Activated CD8-positive, alpha-beta memory T cell treated with anti-CD3 and anti-CD28 coated beads, Interleukin-2, amount 10 ng/mL, durations not matched to agents 7 days and 5 days (primary cell): ENCODE measurements at regions not wholly inside any gene's neighbourhood (a gene's known extent, or its start where the extent isn't known, plus 50 kb on each side); places are given as distances from the start of the nearest gene placed in this dataset.

Experiments
- ATAC-seq: fragments of 150-1000 bp; cut with Tn5 transposase; one replicate; pipeline ENCODE4 v1.10.0; 2021; ENCODE audit warnings: moderate library complexity
- CTCF ChIA-PET: fragments of 350-600 bp; sonication (Branson Sonifier 250); formaldehyde crosslinking; loops from one replicate; lab custom pipeline; 2021; ENCODE audit warnings: antibody characterized with exemption; lab: Charles Lee
- DNase-seq: peaks from one replicate; pipeline ENCODE4 v3.0.0-alpha.2; 2020
- H3K27ac Mint-ChIP-seq: one replicate; pipeline ENCODE4 v1.8.0; 2021; ENCODE audit warnings: mild to moderate bottlenecking, mixed read lengths
- H3K27me3 Mint-ChIP-seq: one replicate; pipeline ENCODE4 v1.8.0; 2021; ENCODE audit warnings: mixed read lengths
- H3K36me3 Mint-ChIP-seq: one replicate; pipeline ENCODE4 v1.8.0; 2021; ENCODE audit warnings: mild to moderate bottlenecking, mixed read lengths
- H3K4me1 Mint-ChIP-seq: one replicate; pipeline ENCODE4 v1.8.0; 2021; ENCODE audit warnings: mixed read lengths
- H3K4me3 Mint-ChIP-seq: one replicate; pipeline ENCODE4 v1.8.0; 2021; ENCODE audit warnings: mild to moderate bottlenecking, moderate library complexity, mixed read lengths
- H3K9me3 Mint-ChIP-seq: one replicate; pipeline ENCODE4 v1.8.0; 2022; ENCODE audit warnings: low read depth, mixed read lengths

DNA sequence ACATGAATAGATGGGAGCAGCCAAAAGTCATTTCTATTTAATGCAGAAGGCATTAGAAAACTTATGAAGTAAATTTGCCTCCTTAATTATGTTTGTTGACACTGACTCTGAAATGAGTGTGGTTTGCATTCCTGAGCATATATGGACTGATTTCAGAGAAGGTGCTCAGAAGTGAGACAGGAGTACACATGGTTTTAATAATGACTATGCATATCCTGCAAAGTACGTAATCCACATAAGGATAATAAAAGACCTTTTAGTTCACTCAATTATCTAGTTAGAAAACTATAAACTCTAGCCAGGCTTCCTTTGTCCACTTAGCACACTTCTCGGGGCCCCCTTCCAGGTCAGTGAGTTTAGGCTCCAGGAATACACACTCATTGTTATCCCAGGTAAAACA is 75.7 kb upstream of the SNX2 start:
- ATAC-seq (no peak), DNase-seq (no peak)
- Mint-ChIP-seq H3K27ac (no peak overlapping the region), H3K36me3 (no peaks in the 10 kb centered on the region), H3K27me3 (peaks cover 3% of the 10 kb centered on the region), H3K4me1 (peaks cover 13% of the 10 kb centered on the region), H3K9me3 (no peaks in the 10 kb centered on the region), H3K4me3 (no peak overlapping the region)
- CTCF ChIA-PET = no interaction called here

DNA sequence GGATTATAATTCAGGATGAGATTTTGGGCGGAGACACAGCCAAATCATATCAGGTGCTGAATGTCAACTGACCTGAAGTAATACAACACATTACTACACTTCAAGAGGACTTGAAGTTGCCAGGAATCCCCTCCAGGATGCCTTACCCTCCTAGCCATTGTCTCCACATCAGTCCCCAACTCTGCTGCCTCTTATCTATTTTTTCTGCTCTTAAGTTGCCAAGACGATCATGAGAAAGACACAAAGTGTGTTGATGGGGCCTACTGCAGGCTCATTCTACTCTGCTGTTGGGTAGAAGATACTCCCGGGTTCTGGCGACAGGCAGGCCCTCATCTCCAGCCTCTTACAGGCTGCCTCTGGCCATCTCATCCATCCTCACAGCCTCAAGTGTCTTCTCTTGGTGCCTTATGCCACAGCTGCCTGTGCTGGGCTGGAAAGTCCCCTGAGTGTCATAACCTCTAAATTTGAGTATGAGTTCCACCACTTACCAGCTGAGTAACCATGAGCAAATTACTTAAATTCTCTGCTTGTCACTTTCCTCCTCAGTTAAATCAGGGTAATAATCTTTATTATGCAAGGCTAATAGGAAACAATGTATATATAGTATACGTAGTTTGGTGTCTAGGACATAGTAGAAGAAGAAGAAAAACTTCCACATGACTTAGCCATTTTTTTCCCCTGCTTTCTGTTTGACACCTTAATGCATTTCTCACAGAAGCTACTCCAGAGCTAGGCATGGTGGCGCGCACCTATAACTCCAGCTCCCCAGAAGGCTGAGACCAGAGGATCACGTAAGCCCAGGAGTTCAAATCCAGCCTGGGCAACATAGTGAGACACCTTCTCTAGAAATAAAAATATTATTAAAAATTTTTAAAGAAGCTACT is 73.0 kb upstream of the SNX2 start:
- H3K27ac Mint-ChIP-seq = no peak overlapping the region
- H3K4me3 Mint-ChIP-seq = no peak overlapping the region
- no peaks in the 10 kb centered on the region for H3K9me3 Mint-ChIP-seq
- peaks cover 13% of the 10 kb centered on the region for H3K4me1 Mint-ChIP-seq
- peak; percentile 41 for DNase-seq
- H3K36me3 Mint-ChIP-seq = no peaks in the 10 kb centered on the region
- CTCF ChIA-PET = no interaction called here
- no peak for ATAC-seq
- peaks cover 18% of the 10 kb centered on the region for H3K27me3 Mint-ChIP-seq

DNA sequence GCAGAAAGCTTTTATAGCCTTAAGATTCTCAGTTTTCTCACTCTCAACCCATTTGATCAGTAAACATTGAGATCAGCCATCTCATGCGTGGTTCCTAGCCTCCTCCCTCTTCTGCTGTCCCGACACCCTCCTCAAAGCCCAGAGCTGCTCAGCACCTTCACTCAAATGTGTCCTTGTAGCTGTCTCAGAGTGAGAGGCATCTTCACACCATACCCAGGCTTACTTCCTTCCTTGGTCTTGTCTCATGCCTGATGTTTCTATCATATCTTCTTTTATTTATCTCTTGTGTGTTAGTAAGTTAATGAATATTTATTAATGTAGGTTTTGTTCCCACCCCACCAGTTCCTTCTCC is 72.4 kb upstream of the SNX2 start:
- H3K4me1 Mint-ChIP-seq = peaks cover 13% of the 10 kb centered on the region
- DNase-seq (no peak), ATAC-seq (no peak)
- CTCF ChIA-PET = no interaction called here
- no peak overlapping the region for H3K27ac Mint-ChIP-seq
- no peaks in the 10 kb centered on the region for H3K36me3 Mint-ChIP-seq
- peaks cover 14% of the 10 kb centered on the region for H3K27me3 Mint-ChIP-seq
- no peak overlapping the region for H3K4me3 Mint-ChIP-seq
- no peaks in the 10 kb centered on the region for H3K9me3 Mint-ChIP-seq

DNA sequence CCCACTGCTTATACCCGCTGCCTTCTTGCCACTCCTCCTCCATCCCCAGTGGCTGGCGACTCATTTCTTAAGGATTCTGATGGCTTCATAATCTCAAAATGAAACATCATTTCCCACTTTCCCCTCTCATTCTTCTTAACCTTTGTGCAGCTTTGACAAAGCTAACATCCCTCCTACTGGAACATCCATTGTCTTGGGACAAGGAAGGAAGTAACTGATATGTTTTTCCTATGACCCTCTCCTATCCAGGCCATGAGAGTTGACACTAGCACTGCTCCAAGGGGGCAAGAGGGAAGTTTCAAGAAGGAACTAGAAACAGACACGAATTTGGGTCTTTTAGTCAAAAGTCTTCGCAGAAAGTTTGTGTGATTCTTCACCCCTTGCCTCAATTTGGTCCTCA is 71.7 kb upstream of the SNX2 start:
- no peak overlapping the region for H3K4me3 Mint-ChIP-seq
- no peak for ATAC-seq
- CTCF ChIA-PET = interaction anchor here (1.5 kb wide), 1 partner anchor 297 kb away, joined by 5 read pairs; no protein-coding TSS in a partner anchor

DNA sequence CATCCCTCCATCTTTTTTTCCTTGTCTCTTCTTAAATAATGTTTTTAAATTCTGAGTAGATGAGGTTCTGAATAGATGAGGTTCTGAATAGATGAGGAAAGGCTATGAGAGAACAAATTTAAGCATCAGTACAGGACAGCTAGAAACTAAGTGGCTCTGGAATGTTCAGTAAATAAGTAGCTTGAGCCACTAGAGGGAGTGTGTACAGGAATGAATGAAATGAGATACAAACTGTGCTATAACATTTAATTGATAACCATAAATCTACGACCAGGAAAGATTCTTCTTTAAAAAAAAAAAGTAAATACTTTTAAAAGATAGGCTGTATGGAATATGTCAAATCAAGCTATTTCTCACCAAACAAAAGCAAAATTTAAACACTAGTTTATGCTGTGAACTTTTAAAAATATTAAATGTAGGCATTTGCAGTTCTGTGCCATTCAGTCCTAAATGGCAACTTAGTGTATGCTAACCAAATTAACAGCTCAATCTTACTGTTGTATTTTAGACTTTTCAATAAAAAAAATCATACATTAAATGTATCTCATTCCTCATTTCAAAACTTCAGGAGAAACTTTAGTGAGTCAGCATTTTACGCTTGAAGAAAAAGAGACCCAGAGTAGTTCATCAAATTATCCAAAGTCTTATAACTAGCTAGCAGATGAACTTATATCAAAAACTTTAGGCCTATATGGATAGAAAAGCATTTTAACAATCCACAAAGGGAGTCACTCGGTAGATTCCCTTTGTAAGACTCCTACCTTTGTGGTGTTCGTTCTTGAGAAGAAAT is 70.4 kb upstream of the SNX2 start:
- H3K4me1 Mint-ChIP-seq = peaks cover 13% of the 10 kb centered on the region
- no peaks in the 10 kb centered on the region for H3K9me3 Mint-ChIP-seq
- no peaks in the 10 kb centered on the region for H3K36me3 Mint-ChIP-seq
- no peak overlapping the region for H3K4me3 Mint-ChIP-seq
- no peak for ATAC-seq
- H3K27me3 Mint-ChIP-seq = peaks cover 14% of the 10 kb centered on the region
- H3K27ac Mint-ChIP-seq = no peak overlapping the region
- no peak for DNase-seq
- CTCF ChIA-PET = interaction anchor here (0.8 to 1.5 kb wide), 2 partner anchors 8 to 296 kb away, joined by 3 to 5 read pairs; no protein-coding TSS in a partner anchor

More for the DNA sequence above, 71.7 kb upstream of the SNX2 start:
- H3K36me3 Mint-ChIP-seq = no peaks in the 10 kb centered on the region
- H3K27ac Mint-ChIP-seq = no peak overlapping the region
- no peaks in the 10 kb centered on the region for H3K9me3 Mint-ChIP-seq
- peaks cover 13% of the 10 kb centered on the region for H3K4me1 Mint-ChIP-seq
- DNase-seq = no peak
- peaks cover 14% of the 10 kb centered on the region for H3K27me3 Mint-ChIP-seq

DNA sequence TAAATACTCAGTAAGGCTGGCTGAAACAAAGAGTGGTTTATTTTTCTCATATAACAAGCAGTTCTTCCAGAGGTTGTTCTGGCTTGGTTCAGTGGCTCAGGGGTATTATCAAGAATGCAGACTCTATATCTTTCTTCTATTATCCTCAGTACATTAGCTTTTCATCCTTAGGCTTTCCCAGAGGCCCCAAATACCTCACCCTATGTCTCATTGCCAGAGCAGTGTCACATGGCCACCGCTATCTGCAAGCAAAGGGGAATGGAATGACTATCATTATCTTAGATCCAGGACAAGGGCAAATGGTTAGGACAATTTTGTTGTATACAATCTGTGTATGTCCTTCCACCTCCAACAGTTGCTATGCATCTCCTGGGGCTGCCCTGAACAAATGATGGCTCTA is 69.0 kb upstream of the SNX2 start:
- no peak overlapping the region for H3K4me3 Mint-ChIP-seq
- H3K36me3 Mint-ChIP-seq = no peaks in the 10 kb centered on the region
- CTCF ChIA-PET = no interaction called here
- ATAC-seq (no peak), DNase-seq (no peak)
- H3K27me3 Mint-ChIP-seq = peaks cover 19% of the 10 kb centered on the region
- H3K27ac Mint-ChIP-seq = no peak overlapping the region
- no peaks in the 10 kb centered on the region for H3K9me3 Mint-ChIP-seq
- H3K4me1 Mint-ChIP-seq = peaks cover 13% of the 10 kb centered on the region

DNA sequence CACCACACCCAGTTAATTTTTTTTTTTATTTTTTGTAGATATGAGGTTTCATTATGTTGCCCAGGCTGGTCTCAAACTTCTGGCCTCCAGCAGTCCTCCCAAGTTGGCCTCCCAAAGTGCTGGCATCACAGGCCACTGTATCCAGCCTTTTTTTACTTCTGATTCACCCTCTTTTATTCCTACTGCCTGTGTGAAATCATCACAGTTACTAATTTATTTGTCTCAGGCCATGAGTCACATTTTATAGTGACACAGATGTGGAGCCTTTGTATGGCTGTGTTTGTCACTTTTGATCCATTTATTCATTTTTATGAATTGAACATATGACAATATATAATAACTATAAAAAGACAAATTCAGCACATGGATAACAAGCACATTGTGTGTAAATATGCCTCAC is 67.1 kb upstream of the SNX2 start:
- DNase-seq (no peak), ATAC-seq (no peak)
- Mint-ChIP-seq H3K36me3 (no peaks in the 10 kb centered on the region), H3K4me1 (peaks cover 4% of the 10 kb centered on the region), H3K4me3 (no peak overlapping the region), H3K27me3 (peaks cover 21% of the 10 kb centered on the region), H3K9me3 (no peaks in the 10 kb centered on the region), H3K27ac (no peak overlapping the region)
- CTCF ChIA-PET = no interaction called here

DNA sequence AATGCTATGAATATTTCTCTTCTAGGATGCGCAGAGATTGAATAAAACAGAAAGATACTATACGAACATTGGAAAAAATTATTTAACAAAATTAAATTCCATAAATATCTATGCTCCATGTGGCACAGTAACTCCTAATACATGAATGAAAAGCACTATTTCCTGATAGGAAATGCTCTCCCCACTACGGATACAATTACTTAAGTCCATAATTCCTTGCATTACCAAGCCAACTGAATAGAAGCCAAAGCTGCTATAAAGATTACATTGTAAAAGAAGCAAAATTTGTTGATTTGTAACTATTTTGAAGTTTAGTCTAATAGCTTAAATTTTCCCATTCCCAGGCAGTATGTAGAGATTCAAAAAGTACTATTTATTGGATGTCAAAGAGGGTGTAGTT is 61.8 kb upstream of the SNX2 start:
- no peaks in the 10 kb centered on the region for H3K4me1 Mint-ChIP-seq
- H3K4me3 Mint-ChIP-seq = no peak overlapping the region
- no peaks in the 10 kb centered on the region for H3K9me3 Mint-ChIP-seq
- no peaks in the 10 kb centered on the region for H3K36me3 Mint-ChIP-seq
- CTCF ChIA-PET = no interaction called here
- ATAC-seq = no peak
- H3K27ac Mint-ChIP-seq = no peak overlapping the region
- no peak for DNase-seq
- H3K27me3 Mint-ChIP-seq = peaks cover 25% of the 10 kb centered on the region

DNA sequence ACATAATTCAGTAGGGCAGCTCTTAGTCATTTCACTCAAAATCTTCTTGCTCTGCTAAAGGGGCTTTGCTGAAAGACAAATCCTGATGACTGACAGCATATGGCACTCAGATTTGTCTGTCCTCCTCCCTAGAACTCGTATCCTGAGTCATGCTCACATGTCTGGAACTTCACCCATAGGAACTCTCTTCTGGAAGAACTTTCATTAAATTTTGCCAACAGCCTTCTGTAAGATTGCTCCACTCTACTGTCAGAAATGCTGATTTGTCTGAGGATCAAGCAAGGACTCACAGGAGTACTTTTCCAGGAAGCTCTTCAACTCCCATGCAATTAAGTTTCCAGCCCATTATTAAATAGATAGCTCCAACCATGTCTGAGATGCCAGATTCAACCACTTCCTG is 59.8 kb upstream of the SNX2 start:
- Mint-ChIP-seq H3K4me1 (no peaks in the 10 kb centered on the region), H3K27me3 (peaks cover 27% of the 10 kb centered on the region), H3K36me3 (no peaks in the 10 kb centered on the region), H3K4me3 (no peak overlapping the region), H3K9me3 (no peaks in the 10 kb centered on the region), H3K27ac (no peak overlapping the region)
- ATAC-seq = no peak
- no peak for DNase-seq
- CTCF ChIA-PET = no interaction called here

DNA sequence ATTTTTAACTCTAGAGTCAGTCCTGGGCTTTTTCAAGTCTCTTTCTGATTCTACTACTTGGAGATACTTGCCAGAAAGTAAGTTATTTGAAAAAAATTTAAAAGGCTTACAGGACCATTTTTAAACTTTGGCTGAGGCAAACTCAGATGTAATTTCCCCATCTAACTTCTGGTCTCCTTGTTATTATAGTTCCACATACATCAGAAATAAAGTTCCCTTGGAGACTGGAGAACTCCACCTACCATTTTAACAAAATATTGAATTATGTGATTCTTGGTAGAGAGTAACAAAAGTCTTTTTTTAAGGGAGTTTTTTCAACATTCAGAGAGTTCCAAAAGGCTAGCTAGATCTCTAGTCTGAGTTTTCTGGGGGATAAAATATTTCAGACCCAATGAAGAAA is 56.3 kb upstream of the SNX2 start:
- H3K27me3 Mint-ChIP-seq = peaks cover 44% of the 10 kb centered on the region
- H3K27ac Mint-ChIP-seq = no peak overlapping the region
- H3K4me1 Mint-ChIP-seq = peaks cover 5% of the 10 kb centered on the region
- DNase-seq (no peak), ATAC-seq (no peak)
- CTCF ChIA-PET = no interaction called here
- H3K9me3 Mint-ChIP-seq = no peaks in the 10 kb centered on the region
- no peak overlapping the region for H3K4me3 Mint-ChIP-seq
- H3K36me3 Mint-ChIP-seq = no peaks in the 10 kb centered on the region

DNA sequence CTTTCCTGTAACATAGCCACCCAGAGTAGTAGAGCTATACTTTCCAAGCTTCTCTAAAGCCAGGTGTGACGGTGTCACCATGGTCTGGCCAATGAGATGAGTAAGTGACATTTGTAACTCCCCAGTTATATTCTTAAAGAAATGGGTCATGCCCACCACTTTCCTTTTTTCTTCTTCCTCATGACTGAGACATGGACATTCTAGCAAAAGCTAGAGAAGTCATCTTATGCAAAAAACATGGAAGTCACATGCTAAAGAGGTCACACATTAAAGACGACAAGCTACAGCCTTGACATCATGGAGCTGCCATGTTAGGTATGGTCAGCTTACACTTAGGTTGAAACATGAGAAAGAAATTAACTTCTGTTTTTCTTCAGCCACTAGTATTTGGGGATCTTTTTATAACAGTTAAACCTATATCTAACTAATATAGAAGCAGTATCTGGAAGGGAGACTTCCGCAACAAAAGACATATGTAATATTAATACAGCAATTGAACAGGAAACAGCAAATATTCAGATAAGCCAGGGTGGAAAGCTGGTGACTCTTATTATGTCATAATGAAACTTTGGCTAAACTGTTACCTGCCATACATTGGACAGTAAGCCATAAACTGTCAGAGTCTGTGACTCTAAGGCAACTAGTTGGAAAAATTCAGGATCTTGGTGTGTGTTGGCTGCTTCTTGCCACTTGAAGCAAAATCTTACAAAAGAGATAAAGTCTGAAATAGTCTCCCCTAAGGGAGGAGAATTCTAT is 54.7 kb upstream of the SNX2 start:
- ATAC-seq (no peak), DNase-seq (no peak)
- H3K4me3 Mint-ChIP-seq = no peak overlapping the region
- no peaks in the 10 kb centered on the region for H3K9me3 Mint-ChIP-seq
- H3K4me1 Mint-ChIP-seq = peaks cover 8% of the 10 kb centered on the region
- CTCF ChIA-PET = no interaction called here
- no peaks in the 10 kb centered on the region for H3K36me3 Mint-ChIP-seq
- H3K27ac Mint-ChIP-seq = no peak overlapping the region
- peaks cover 38% of the 10 kb centered on the region for H3K27me3 Mint-ChIP-seq

DNA sequence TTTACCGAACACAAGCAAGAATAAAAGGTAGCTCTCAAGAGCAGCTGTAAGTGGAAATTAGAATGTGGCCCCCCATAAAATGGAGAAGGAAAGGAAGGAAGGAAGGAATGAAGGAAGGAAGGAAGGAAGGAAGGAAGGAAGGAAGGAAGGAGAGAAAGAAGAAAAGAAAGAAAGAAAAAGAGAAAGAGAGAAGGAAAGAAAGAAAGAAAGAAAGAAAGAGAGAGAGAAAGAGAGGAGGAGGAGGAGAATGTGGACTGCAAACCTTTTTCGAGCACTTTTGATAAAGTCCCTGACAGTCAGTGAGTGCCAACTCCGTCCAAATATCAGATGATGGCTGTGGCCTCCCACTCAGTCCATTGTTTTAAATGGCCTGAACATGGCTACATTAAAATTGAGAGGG is 53.8 kb upstream of the SNX2 start:
- CTCF ChIA-PET = no interaction called here
- no peaks in the 10 kb centered on the region for H3K36me3 Mint-ChIP-seq

DNA sequence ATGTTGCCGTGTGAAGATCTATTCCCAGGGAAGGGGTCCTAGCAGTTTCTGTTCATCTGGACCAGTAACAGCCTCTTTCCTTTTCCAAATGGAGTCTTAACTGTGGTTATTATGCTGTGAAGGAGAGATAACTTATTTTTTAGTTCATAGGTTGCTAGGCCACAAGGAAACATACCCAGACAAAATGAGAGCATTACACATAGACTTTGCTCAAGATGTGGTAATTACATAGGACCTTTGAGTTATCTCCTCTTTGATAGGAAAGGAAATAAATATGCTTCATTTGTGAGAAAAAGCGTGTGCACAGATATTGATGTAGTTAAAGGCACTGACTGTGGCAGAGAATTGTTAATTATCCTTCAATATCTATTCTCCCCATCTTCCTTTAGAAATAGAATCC is 52.5 kb upstream of the SNX2 start:
- no peaks in the 10 kb centered on the region for H3K36me3 Mint-ChIP-seq
- no peak overlapping the region for H3K4me3 Mint-ChIP-seq
- no peaks in the 10 kb centered on the region for H3K9me3 Mint-ChIP-seq
- DNase-seq = no peak
- no peak overlapping the region for H3K27ac Mint-ChIP-seq
- H3K4me1 Mint-ChIP-seq = peaks cover 8% of the 10 kb centered on the region
- H3K27me3 Mint-ChIP-seq = peaks cover 32% of the 10 kb centered on the region
- CTCF ChIA-PET = no interaction called here
- no peak for ATAC-seq

More for the DNA sequence above, 53.8 kb upstream of the SNX2 start:
- H3K27ac Mint-ChIP-seq = no peak overlapping the region
- no peak overlapping the region for H3K4me3 Mint-ChIP-seq
- no peaks in the 10 kb centered on the region for H3K9me3 Mint-ChIP-seq
- peaks cover 8% of the 10 kb centered on the region for H3K4me1 Mint-ChIP-seq
- H3K27me3 Mint-ChIP-seq = peaks cover 31% of the 10 kb centered on the region
- DNase-seq (no peak), ATAC-seq (no peak)
